NCI-H2081 (cell line): ENCODE measurements at regions not wholly inside any gene's neighbourhood (a gene's known extent, or its start where the extent isn't known, plus 50 kb on each side); places are given as distances from the start of the nearest gene placed in this dataset.
"Not testable (repeated sequence)": the region's sequence is repeated elsewhere in the genome, so short reads cannot be mapped to it uniquely, and the experiment has no call there.

Experiments used
- DNase-seq, 2 experiments: peaks; one replicate each; lab custom pipeline; 2025; lab: John Stamatoyannopoulos, UW

DNA sequence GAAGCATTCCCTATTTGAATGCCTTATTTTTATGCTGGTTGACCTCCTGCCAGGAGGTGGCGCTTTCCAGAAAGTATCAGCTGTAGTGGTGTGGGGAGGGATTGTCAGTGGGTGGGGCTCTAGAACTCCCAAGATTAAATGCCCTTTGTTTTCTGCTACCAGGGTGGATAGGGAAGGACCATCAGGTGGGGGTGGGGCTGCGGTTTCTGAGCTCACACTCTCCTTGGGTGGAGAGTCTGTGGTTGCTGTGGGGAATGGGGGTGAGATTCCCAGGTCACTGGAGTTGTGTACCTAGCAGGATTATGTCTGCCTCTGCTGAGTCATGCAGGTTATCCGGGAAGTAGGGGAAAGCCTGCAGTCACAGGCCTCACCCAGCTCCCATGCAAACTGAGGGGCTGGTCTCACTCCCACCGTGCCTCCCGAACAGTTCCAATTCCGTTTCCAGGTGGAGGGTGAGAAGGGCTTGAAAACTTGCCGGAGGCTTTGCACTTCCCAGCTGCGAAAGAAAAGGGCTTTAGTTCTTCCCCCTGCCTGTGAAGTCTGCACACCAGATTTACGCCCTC, 68.3 kb downstream of the ALG10B start:
- DNase-seq: no peak

DNA sequence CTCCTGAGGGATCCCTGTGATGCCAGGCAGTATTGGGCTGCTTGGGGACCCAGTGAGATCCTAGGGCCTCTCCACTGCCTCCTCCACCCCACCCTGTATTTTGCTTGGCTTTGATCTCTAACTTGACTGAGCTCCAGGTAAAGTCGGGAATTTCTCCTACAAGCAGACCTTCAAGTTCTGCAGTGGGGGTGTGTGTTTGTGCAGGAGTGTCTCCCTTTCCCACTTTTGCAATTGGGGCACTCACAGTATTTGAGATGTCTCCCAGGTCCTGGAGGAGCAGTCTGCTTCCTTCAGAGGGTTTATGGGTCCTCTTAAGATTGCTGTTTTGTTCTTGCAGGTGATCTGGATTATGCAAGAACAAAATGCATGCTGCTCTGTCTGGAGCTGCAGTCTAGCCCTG, 68.9 kb downstream of the ALG10B start:
- DNase-seq: no peak

DNA sequence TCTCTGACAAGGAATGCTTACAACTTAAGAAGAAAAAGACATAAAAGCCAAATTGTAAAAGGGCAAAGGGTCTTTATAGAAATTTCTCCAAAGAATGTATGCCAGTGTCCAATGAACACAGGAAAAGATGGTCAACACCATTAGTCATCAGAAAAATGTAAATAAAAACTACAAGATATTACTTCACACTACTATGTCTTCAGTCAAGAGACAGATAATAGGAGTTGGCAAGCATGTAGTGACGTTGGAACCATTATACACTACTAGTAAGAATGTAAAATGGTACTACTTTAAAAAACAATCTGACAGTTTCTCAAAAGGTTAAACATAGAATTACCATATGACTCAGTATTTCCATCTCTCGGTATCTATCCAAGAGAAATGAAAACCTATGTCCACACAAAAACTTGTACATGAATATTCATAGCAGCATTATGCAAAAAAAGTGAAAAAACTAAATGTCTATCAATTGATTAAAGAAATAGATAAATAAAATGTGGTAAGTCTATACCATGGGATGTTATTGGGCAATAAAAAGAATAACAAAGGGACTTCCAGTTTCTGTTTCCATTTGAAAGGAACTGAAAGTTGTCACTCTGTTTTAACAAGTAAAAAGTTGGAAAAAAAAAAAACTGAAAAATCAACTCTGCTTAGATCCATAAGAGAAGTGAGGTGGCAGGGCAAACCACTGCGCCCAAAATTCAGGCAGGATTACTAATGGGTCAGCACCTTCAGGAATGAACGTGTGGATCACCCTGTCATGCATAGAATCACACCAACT, 69.8 kb downstream of the ALG10B start:
- no peak for DNase-seq

DNA sequence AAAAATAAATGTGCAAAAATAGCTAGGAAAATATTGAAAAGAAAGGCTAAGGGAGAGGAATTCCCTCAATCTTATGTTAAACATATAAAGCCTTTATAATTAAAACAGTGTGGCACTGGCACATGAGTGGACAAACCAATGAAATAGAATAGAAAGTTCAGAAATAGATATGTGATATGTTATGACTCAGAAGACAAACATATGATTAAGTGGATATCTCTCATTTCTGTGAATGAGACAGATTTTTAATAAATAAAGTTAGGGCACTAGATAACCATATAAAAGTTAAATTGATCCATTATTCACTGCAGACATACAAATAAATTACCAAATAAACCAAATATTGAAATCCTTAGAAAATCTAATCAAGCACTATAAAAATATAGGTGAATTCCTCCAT, 73.0 kb downstream of the ALG10B start:
- DNase-seq: no peak

DNA sequence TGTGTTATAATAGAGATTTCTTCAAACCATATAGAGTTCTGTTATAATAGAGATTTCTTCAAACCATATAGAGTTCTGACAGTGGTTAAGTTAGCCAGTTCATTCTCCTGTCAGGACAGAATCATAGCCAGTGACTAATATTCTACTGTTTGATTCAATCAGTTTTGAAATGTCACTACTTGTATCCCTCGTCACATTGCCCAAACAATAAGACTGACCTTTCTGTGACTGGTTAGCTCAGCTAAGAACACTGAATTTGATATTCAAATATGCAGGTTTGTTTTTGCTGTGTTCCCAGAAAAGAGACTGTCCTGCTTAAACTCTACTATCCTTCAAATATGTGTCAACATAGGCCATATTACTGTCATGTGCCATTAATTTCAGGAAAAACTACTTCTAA, 74.4 kb downstream of the ALG10B start:
- no peak for DNase-seq

DNA sequence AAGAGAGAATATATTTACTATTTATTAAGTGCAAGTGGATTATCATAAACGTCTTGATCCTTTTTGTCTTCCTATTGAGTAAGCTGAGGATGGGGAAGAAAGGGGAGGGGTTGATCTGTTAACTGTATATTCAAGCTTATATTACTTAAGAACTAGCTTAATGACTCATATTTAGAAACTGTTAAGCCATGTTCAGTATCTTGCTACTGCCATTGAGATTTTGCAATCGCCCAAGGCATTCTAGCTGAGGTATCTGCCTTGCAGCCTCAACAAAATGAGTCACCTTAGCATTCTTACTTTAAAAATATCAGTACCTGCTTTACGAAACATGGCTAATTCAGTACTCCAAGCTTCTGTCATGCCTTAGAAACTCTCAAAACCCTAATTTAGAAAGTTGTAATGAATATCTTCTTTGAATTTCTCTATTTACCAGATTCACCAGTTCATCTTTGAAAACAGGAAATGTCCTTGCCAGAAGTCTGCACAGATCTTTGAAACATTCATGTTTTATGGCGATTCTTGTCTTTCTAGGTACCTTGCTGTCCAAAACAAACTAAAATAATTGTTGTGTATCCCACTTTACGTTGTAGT, 76.1 kb downstream of the ALG10B start:
- DNase-seq: no peak

DNA sequence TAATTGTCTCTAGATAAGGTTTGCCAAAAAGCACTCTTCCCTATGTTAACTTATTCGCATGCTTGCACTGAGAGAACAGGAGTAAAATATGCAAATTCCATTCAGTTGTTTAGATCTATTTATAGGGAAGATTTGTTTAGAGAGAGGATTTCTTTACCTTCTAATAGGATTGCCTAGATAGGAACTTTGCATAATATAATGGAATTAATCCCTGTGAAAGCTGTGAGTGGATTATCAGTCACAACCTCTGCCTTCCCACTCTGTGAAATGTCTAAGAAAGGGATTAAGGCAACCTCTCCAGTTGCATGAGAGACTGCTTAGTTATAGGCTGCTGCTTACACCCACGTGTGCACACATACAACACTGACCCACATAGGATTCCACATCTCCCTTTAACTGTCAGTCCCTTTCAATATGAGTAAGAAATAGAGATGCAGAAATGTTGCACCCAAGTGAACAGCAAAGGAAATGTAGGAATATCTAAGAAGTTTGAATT, 83.2 kb downstream of the ALG10B start:
- DNase-seq: no peak

DNA sequence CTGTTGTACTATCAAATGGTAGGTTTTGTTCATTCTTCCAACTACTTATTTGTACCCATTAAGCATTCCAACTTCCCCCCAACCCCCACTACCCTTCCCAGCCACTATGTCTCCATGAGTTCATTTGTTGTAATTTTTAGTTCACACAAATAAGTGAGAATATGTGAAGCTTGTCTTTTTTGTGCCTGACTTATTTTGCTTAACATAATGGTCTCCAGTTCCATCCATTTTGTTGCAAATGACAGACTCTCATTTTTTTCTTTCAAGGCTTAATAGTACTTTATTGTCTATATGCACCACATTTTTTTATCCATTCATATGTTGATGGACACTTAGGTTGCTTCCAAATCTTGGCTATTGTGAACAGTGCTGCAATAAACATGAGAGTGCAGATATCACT, 86.2 kb downstream of the ALG10B start:
- DNase-seq: no peak

DNA sequence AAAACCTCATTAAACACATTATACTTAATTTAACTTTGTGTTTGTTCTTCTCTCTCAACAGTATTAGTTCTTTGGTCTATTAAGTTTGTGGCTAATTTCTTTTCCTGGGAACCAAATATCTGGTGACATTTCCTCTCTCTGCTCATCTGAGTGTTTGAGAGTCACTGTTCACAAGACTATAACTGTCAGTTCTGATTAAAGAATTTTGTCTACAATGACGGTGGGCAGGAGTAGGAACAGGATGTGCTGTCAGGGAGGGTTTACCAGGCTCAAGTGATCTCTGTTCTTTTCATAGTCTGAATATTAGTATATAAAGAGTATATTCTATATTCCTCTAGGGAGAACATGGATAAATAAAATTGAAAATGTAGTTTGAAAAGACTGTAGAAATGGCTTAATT, 92.9 kb downstream of the ALG10B start:
- DNase-seq: no peak

DNA sequence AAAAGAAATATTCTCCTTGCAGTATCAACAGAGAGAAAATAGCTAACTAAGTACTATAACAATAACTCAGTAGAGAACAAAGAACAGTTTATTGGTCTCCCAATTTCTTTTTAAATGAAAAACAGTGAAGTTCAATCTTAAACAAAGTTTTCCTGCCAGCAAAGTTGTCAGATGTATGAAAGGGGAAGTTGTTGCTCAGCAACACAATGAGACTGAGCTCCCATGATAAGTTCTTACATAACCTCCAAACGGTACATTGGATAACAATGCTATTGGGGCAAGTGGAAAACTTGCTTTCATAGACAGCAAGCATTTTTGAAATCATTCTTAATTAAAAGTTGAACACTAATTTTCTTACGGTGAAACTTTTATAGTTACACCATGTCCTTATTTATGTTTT, 94.9 kb downstream of the ALG10B start:
- DNase-seq: no peak

DNA sequence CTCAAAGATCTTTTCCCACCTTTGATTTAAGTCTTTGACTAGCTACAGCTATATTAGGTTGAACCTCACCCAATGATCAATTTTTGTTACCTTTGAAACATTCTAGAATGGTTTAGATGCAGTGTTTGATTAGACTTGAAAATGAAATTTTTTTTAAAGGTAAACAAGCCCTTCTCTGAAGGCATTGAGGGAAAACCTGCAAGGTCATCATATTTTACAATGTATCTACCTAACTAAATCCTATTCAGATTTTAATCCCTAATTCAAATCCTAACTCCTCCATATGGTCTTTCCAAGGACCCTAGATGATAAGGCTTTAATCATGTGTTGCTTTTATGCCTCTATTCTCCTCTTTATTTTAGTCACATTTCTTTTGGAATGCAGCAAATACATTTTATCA, 95.4 kb downstream of the ALG10B start:
- DNase-seq: no peak

DNA sequence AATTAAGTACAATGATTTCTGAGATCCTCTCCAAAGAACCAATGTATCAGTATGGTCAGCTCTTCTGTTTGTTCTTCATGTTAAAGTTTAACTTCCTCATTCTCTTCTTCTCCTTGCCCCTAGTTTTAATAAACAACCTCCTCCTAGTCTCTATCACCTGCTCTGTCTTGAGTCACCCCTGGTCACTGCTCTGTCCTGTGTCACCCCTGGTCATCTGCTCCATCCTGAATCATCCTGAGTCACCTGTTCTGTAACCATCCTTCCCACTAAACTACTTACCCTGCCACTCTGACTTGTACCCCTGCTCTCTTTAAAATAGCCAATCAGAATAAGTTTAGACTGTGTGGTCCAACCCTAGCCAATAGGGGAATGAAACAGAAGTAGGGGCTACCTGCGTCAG, 100.5 kb downstream of the ALG10B start:
- no peak for DNase-seq

DNA sequence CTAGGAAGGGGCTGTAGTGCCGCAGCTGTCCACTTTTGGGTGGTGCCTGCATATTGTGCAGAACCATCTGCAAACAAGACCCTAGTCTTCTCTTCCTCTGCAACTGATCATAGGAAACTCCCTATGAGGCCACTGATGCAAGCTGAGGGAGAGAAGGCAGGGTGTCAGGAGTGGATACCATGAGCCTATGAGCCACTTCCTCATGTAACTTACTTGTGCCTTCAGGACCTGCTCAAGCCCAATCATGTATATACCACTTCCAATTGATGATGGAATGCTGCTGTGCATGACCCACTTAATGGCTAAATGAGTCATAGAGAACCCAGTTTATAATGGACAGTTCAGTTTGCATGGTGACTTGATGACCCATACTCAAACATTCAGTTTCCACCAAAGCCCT, 107.9 kb downstream of the ALG10B start:
- DNase-seq: no peak

DNA sequence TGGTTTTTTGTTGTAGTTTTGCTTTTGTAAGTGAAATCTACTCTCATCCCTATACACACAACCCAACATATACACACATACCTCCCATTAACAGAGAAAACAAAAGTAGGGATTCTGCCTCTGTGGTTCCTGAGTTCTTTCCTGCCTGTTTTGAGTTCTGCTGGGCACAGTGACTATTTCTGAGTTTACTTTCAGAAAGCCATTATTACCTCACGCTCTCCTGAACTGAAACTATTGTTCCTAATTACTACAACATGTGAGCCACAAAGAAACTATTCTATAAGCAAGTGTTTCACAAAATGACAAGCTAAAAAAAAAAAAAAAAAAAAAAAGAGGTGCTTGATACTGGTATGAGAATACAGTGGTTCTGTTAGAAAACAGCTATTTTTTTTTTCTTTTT, 110.9 kb downstream of the ALG10B start:
- DNase-seq: no peak

DNA sequence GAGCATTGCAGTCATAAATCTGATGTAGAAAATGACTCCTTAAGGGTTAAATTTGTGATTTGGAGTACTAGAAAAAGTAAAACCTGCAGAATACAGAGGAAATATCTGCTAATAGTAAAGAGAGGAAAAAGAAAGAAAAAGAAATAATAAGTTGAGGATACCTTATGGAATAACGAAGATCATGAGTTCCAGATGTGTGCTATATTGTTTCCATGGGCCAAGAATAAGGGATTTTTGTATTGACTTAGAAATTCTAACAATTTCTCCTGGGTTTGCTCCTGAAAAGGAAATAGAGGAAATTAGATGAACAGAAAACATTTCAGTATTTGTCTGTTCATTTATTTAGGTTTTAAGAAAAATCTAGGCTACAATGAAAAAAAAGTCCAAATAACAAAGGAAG, 115.3 kb downstream of the ALG10B start:
- no peak for DNase-seq

DNA sequence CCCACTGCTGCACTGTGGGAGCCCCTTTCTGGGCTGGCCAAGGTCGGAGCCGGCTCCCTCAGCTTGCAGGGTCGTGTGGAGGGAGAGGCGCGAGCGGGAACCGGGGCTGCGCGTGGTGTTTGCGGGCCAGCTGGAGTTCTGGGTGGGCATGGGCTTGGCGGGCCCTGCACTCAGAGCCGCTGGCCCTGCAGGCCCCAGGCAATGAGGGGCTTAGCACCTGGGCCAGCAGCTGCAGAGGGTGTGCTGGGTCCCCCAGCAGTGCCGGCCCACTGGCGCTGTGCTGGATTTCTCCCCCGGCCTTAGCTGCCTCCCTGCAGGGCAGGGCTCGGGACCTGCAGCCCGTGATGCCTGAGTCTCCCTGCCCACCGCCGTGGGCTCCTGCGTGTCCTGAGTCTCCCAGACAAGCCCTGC, 125.3 kb downstream of the ALG10B start:
- not testable (repeated sequence) for DNase-seq

DNA sequence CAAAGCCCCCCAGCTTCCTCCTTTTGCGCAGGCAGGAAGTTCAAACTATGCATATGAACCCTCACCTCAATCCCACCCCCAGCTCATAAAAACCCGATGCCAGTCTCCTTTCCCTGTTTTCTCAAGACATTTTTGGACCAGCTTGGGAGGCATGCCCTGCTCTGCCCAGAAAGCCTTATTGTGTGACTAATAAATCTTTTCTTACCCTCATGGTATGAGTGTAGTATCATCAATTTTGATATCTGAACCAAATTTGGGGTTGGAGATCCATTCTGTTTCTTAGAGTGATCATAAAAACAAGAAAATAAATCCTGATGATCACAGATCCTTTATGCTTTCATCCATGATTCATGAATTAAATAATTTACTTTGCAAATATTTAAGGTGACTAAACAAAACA, 128.5 kb downstream of the ALG10B start:
- DNase-seq: no peak

DNA sequence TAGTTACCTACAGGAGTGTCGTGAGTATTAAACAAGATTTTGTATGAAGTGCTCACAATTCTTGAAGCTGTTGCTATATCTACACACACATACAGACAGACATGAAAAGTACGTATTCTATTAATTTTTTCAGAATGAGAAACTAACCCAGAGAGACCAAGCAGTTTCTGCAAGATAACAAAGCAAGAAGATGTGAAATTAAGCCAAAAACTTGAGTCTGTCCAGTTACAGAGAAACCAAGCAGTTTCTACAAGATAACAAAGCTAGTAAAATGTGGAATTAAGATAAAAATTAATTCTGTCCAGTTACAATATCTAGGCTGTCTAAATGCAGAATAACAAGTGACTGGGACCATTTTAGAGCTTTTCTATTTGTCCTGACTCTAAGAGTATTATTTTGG, 132.4 kb downstream of the ALG10B start:
- no peak for DNase-seq

DNA sequence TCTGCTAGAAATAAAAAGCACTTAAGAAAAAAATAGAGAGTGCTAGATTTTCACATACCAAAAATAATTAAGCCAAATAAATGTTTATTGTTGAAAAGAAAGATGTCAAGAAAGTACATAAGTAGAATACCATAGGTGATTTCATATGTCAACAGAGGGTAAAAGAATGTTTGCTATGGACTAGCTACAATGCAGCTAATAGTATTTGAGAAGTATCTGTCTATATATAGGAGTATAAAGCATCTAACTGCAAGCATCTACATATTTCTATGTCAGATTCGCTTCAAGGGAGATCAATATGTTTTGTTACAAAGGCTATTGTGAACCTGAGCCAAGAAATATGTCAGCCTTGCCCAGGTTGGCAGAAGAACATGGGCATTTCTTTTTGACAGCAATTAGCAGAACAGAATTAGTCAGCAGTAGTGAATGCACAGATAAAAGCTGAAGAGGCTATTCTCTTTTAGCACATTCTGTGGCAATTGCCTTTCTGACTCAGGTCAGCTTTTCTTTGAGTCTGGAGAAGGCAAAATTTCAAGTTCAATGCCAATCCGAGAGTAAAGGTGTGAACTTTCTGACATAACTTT, 140.1 kb downstream of the ALG10B start:
- no peak for DNase-seq

DNA sequence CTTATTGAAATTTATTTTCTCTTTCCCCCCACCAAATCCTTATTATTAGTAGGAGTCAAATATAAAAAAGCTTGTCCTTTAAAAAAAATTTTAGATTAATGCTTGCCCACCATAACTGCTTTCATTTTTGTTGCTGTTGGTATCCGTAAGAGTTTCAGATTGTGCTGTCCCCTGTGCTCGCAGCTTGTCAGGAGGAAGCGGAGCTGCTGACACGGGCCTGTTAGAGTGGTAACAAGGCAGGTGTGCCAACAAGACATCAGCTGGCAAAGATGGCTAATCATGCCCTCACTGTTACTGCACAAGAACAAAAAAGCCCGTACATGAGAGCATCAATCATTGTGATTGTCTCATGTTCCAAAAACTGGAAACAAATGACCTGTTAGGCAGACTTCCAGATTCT, 148.4 kb downstream of the ALG10B start:
- DNase-seq: peak in 1 of 2 experiments; percentile 61

DNA sequence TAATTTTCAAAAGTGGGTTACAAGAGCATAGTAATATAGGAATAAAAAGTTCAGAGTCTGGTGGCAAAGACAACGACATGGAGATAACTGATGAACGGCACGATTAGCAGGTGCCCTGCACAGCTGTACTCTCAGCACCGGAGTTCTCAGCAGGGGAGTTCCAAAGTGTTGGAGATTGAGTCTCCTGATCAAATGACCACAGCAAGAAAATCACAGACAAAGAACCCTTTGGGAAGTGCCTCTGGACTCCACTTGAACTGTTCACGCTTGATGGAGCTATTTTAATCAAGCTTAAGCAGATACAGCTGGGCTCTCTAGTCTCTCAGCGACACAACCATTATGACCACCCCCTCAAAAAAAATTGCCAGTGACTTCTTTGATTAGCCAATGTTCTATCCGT, 153.1 kb downstream of the ALG10B start:
- no peak for DNase-seq

DNA sequence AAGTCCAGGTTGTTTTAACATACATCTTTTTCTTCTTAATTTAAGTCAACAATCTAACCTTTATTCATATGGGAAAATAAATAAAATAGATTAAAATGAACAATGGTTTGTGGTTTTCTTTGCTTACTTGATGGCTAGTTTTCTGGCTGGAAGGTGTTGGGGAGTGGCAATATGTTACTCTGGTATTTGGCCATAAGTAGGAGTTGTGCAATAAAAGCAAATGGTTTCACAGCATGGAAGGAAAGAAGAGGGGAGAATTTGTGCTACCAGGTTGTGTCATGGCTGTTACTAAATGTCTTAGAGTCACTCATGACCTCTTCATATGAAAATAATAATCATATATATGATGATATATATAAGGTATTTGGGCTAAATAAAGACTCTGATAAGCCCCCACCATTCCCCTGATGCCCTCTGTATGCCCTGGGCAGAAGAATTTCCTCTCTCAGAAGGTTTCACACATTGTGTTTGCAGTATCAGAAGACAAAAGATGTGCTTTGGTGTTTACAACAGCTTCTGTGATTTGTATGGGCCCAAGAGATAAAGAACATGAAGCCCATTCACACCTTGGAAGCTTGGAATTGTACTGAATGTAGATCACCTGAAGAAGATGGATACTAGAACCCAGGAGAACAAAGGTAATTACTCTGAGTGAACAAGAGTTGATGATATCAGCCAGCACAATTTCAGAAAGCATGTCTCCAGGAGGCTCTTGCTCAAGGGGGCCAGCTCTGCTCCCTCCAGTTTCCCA, 160.9 kb downstream of the ALG10B start:
- DNase-seq: no peak
